ENCODE measurements at regions not wholly inside any gene's neighbourhood (a gene's known extent, or its start where the extent isn't known, plus 50 kb on each side); places are given as distances from the start of the nearest gene placed in this dataset.
"Not testable (repeated sequence)": the region's sequence is repeated elsewhere in the genome, so short reads cannot be mapped to it uniquely, and the experiment has no call there.

- intact Hi-C loops (cut with micrococcal nuclease): no loop called here
- CTCF ChIA-PET: no interaction called here
- no TSS peak for BruUV-seq (replicated peaks)
- TF ChIP-seq, protein P1, sequence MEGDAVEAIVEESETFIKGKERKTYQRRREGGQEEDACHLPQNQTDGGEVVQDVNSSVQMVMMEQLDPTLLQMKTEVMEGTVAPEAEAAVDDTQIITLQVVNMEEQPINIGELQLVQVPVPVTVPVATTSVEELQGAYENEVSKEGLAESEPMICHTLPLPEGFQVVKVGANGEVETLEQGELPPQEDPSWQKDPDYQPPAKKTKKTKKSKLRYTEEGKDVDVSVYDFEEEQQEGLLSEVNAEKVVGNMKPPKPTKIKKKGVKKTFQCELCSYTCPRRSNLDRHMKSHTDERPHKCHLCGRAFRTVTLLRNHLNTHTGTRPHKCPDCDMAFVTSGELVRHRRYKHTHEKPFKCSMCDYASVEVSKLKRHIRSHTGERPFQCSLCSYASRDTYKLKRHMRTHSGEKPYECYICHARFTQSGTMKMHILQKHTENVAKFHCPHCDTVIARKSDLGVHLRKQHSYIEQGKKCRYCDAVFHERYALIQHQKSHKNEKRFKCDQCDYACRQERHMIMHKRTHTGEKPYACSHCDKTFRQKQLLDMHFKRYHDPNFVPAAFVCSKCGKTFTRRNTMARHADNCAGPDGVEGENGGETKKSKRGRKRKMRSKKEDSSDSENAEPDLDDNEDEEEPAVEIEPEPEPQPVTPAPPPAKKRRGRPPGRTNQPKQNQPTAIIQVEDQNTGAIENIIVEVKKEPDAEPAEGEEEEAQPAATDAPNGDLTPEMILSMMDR (IDR thresholded peaks at IDR 0.05; ENCODE audit: unreplicated experiment): no peak
- Mint-ChIP-seq H3K36me3 (ENCODE audit: insufficient read depth, unreplicated experiment) (no peaks in the 10 kb centered on the region), H3K27me3 (ENCODE audit: insufficient read depth, unreplicated experiment) (no peaks in the 10 kb centered on the region), H3K9me3 (ENCODE audit: unreplicated experiment) (no peaks in the 10 kb centered on the region), H3K27ac (ENCODE audit: low read depth, unreplicated experiment) (no peak overlapping the region), H3K4me3 (ENCODE audit: unreplicated experiment) (no peak overlapping the region), H3K4me1 (ENCODE audit: insufficient read depth, unreplicated experiment) (no peaks in the 10 kb centered on the region)
- POLR2A ChIA-PET: no interaction called here
- no peak for DNase-seq (ENCODE audit: unreplicated experiment)
These were observed 56.3 kb downstream of the FOXI3 start for GRCh38 chr2:88396209-88396608.

GRCh38 chr2:88377641-88377991 lies 74.9 kb downstream of the FOXI3 start:
- ChIA-PET CTCF (interaction anchor here (0.6 kb wide), 1 partner anchor 69 kb away, joined by 3 read pairs; no protein-coding TSS in a partner anchor), POLR2A (interaction anchor here (1.9 kb wide), 1 partner anchor 13 kb away, joined by 4 read pairs; no protein-coding TSS in a partner anchor)
- H3K4me1 Mint-ChIP-seq (ENCODE audit: insufficient read depth, unreplicated experiment): no peaks in the 10 kb centered on the region
- no TSS peak for BruUV-seq (replicated peaks)
- no peak overlapping the region for H3K27ac Mint-ChIP-seq (ENCODE audit: low read depth, unreplicated experiment)
- no peaks in the 10 kb centered on the region for H3K36me3 Mint-ChIP-seq (ENCODE audit: insufficient read depth, unreplicated experiment)
- H3K27me3 Mint-ChIP-seq (ENCODE audit: insufficient read depth, unreplicated experiment): no peaks in the 10 kb centered on the region
- no peaks in the 10 kb centered on the region for H3K9me3 Mint-ChIP-seq (ENCODE audit: unreplicated experiment)
- no peak overlapping the region for H3K4me3 Mint-ChIP-seq (ENCODE audit: unreplicated experiment)
- intact Hi-C loops (cut with micrococcal nuclease): no loop called here
- DNase-seq (ENCODE audit: unreplicated experiment): no peak
- TF ChIP-seq, protein P1 (IDR thresholded peaks at IDR 0.05; ENCODE audit: unreplicated experiment): no peak

DNA sequence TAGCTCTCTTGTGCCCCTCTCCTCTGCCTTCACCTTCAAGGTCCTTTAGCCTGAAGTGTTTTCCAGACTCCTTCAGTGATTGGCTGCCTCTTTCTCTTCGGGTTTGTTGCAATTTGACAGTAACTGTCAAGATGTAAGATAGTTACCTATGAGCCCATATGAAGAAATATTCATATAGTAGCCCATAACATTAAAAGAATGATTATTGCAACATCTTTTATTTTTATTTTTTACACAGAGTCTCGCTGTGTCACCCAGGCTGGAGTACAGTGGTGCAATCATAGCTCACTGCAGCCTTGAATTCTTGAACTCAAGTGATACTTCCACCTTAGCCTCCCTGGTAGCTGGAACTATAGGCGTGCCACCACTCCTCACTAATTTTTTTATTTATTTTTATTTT lies 80.5 kb downstream of the FOXI3 start:
- Mint-ChIP-seq H3K4me3 (ENCODE audit: unreplicated experiment) (no peak overlapping the region), H3K9me3 (ENCODE audit: unreplicated experiment) (no peaks in the 10 kb centered on the region), H3K27ac (ENCODE audit: low read depth, unreplicated experiment) (no peak overlapping the region), H3K36me3 (ENCODE audit: insufficient read depth, unreplicated experiment) (no peaks in the 10 kb centered on the region), H3K27me3 (ENCODE audit: insufficient read depth, unreplicated experiment) (no peaks in the 10 kb centered on the region), H3K4me1 (ENCODE audit: insufficient read depth, unreplicated experiment) (no peaks in the 10 kb centered on the region)
- intact Hi-C loops (cut with micrococcal nuclease): no loop called here
- ChIA-PET CTCF (interaction anchor here (0.5 to 0.7 kb wide), 2 partner anchors 36 to 230 kb away, joined by 3 read pairs; no protein-coding TSS in a partner anchor), POLR2A (no interaction called here)
- BruUV-seq (replicated peaks): no TSS peak
- TF ChIP-seq, protein P1 (IDR thresholded peaks at IDR 0.05; ENCODE audit: unreplicated experiment): no peak
- no peak for DNase-seq (ENCODE audit: unreplicated experiment)

DNA sequence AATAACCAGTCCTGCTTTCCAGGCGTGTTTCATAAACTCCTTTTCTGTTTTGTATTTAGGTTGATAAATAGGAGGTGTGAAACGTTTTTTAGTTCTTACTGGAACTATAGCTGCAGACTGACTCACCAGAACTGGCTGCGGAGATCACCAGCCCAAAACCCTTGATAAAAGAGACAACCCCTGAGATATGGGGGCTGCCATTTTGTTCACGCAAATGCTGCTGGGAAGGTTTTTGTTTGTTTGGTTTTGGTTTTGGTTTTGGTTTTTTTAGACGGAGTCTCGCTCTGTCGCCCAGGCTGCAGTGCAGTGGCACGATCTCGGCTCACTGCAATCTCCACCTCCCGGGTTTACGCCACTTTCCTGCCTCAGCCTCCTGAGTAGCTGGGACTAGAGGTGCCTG lies 87.1 kb downstream of the FOXI3 start:
- H3K27me3 Mint-ChIP-seq (ENCODE audit: insufficient read depth, unreplicated experiment); H3K4me3 Mint-ChIP-seq (ENCODE audit: unreplicated experiment): not testable (repeated sequence)

DNA sequence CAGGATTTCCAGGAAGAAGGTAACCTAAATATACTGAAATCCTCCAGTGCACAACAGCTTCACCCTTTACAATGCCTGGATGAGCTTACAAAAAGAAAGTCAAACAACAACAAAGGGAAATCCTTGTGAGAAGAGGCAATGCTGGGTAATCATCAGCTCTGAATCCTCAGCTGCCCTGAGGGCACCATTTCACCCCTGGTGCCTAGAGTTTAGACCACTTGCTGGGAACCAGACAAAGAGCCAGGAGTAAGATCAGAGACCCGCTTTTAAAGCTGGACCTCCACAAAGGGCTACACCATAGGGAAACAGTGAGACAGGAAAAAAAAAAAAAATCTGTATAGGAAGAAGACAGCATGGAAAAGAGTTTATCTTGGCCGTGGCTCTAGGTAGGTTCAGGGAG lies 97.0 kb downstream of the FOXI3 start:
- Mint-ChIP-seq H3K27me3 (ENCODE audit: insufficient read depth, unreplicated experiment) (peaks cover 11% of the 10 kb centered on the region), H3K4me3 (ENCODE audit: unreplicated experiment) (no peak overlapping the region), H3K4me1 (ENCODE audit: insufficient read depth, unreplicated experiment) (no peaks in the 10 kb centered on the region), H3K36me3 (ENCODE audit: insufficient read depth, unreplicated experiment) (no peaks in the 10 kb centered on the region), H3K27ac (ENCODE audit: low read depth, unreplicated experiment) (no peak overlapping the region), H3K9me3 (ENCODE audit: unreplicated experiment) (no peaks in the 10 kb centered on the region)
- TF ChIP-seq, protein P1 (IDR thresholded peaks at IDR 0.05; ENCODE audit: unreplicated experiment): no peak
- CTCF ChIA-PET: interaction anchor here (0.6 to 0.7 kb wide), 2 partner anchors 101 to 314 kb away, joined by 3 read pairs; no protein-coding TSS in a partner anchor
- POLR2A ChIA-PET: no interaction called here
- no peak for DNase-seq (ENCODE audit: unreplicated experiment)
- no TSS peak for BruUV-seq (replicated peaks)
- intact Hi-C loops (cut with micrococcal nuclease): loop anchor here (10.0 kb wide), 1 partner anchor 319 kb away; no protein-coding TSS in a partner anchor

More for the DNA sequence above, 87.1 kb downstream of the FOXI3 start:
- H3K4me1 Mint-ChIP-seq (ENCODE audit: insufficient read depth, unreplicated experiment); intact Hi-C loops (cut with micrococcal nuclease); H3K36me3 Mint-ChIP-seq (ENCODE audit: insufficient read depth, unreplicated experiment); DNase-seq (ENCODE audit: unreplicated experiment); H3K27ac Mint-ChIP-seq (ENCODE audit: low read depth, unreplicated experiment); POLR2A ChIA-PET; BruUV-seq (replicated peaks); H3K9me3 Mint-ChIP-seq (ENCODE audit: unreplicated experiment): not testable (repeated sequence)
- CTCF ChIA-PET: interaction anchor here (0.7 to 0.9 kb wide), 2 partner anchors 11 to 16 kb away, joined by 3 to 5 read pairs; no protein-coding TSS in a partner anchor

Data from MCF 10A (cell line).